ENCODE measurements at regions not wholly inside any gene's neighbourhood (a gene's known extent, or its start where the extent isn't known, plus 50 kb on each side); places are given as distances from the start of the nearest gene placed in this dataset.
"Not testable (repeated sequence)": the region's sequence is repeated elsewhere in the genome, so short reads cannot be mapped to it uniquely, and the experiment has no call there.

DNA sequence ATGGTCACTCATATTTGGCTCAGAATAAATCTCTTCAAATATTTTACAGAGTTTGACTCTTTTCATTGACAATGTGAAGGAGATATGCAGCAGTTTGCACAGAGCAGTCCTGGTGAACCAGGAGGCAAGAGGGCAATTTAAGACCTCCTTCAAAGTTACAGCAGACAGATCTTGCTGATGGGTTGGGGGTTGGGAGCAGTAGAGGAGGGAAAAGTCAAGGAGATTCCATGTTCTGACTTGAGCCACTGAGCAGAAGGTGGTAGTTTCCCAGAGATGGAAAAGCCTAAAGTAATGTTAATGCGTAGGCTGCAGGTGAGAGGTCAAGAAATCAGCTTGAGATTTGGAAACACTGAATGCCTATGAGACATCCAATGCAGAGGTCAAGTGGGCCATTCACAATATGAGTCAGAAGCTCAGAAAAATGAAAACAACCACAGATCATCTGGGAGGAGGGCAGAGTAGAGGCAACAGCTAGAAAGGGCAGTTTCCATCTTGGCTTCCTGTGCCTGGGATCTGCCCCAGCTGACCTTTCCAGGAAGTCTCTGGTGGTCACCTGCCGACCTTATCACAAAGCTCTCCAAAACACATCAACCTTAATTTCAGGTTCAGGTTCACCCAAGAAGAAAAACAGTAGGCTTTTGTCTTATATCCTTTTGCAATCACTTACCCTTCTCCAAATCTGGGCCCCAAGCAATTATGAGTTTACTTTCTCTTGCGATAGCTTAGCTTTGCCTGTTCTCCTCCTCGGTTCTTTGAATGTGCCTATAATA, 197.5 kb upstream of the ARL4C start:
- DNase-seq (ENCODE audit: low spot score): peak; percentile 53

DNA sequence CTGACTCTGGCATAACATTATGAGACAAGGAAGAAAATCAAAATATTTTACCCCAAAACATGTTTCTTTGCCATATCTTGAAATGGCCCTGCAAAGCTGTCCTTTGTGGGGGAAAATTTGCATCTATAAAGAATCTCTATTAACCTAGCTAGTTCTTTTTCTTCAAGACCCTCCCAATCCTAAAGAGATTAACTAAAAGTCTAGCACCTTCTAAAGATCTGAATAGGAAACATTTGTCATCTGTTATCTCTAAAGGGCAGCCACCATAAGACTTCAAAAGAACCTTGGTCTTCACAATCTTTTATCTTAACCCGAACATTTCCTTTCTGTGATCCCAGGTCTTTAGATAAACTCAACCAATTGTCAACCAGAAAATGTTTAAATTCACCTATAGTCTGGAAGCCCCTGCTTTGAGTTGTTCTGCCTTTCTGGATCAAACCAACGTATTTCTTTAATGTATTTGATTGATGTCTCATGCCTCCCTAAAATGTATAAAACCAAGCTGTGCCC, 196.9 kb upstream of the ARL4C start:
- DNase-seq (ENCODE audit: low spot score): not testable (repeated sequence)

DNA sequence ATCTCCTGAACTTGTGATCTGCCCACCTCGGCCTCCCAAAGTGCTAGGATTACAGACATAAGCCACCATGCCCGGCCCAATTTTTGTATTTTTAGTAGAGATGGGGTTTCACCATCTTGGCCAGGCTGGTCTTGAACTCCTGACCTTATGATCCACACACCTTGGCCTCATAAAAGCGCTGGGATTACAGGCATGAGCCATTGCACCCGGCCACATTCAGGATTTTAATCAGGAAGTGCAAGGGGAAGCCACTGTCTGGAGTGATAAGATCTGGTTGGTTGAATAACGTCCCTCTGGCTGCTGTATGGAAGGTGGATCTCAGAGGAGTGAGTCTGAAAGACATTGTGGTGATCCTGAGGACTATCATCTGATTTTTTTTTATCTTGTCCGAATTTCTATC, 196.3 kb upstream of the ARL4C start:
- not testable (repeated sequence) for DNase-seq (ENCODE audit: low spot score)

DNA sequence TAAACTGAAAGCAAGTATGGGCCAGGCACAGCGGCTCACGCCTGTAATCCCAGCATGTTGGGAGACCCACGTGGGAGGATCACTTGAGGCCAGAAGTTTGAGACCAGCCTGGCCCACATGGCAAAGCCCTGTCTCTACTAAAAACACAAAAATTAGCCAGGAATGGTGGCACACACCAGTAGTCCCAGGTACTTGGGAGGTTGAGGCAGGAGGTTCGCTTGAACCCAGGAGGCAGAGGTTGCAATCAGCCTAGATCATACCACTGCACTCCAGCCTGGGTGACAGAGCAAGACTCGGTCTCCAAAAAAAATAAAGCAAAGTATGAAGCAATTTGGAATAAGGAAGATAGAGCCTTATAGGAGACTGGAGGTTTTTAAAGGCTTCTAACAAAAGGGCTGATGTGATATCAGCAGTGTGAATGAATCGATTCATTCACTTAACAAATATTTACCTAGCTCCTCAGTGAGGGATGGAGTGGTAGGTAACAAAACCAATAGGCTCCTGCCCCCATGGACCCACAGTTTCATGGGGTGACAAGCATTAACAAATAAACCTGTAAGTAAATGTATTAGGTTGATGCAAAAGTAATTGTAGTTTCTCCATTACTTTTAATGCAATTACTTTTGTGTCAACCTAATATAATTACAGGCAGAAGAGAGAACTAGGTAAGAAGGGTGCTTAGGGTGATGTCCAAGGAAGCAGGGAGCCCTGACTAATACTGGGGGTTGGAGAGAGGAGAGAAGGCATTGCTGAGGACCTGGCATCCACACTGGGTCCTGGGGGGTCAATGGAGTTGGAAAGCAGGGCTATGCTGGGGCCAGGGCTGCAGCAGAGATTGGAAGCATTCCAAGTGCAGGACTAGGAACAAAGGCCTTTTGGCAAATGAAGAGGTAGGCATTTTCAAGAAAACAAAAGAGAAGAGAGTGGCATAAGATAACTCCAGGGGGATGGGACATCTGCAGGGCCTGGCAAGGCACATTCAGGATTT, 195.4 kb upstream of the ARL4C start:
- DNase-seq (ENCODE audit: low spot score): no peak

DNA sequence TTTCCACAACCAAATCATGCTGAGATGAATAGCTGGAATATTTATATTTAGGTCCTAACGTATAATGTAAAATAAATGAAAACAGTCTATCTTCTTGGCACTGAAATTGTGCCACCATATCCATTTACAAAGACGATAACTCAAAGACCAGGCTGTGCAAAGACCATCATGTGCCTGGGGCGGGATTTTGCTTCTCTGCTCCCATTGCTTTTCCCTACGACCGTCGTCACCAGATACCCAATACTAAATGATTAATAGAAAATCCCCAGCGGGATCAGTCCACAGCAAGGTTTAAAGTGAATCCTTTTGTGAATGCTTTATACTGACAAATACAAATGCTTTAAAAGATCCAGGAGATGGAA, 194.3 kb upstream of the ARL4C start:
- DNase-seq (ENCODE audit: low spot score): no peak

DNA sequence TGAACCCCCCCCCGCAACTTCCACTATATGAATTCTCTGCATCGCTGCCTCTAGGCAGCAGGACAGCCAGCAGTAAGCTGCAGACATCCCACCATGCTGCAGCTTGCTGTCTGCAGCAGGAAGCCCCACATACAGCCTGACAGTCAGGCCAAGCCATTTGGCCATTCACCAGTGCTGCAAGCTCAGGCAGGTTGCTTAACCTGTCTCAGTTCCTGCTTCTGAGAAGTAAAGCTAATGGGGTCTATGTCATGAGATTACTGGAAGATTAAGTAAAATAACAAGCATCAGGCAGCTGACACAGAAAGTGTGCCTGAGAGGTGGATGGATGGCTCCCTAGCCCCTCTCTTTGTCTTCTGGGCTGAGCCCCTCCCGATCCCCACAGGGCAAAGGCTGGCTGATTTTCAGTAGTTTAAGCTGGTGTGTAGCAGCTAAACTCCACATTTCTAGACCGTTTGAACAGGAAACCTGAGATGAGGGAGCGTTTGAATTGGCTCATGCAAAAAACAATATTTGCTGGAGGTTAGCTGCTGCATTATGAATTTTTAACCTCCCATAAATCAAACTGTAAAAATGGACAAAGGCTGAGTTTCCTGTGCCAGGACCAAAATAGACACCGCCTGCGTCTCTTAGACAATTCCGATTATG, 193.8 kb upstream of the ARL4C start:
- no peak for DNase-seq (ENCODE audit: low spot score)

DNA sequence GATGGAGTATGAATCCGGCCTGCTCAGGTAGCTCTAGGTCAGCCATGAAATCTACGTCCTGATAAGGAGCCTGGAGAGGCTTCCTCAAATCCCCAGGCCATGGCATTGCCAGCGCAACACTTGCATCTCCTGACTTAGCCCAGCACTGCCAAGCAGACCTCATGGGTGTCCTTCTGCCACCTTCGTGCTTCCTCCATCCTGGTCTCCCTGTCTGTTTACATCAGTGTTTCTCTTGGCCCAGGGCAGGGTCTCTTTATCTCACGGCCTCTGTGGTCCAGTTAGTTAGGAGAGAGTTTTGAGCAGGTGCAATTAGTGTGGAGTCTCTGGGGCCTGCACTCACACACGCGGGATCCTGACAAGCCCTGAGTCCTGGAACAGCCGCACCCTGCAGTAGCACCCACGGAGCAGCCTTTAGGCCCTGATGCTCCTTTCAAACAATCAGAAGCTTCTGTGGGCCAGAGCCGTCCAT, 193.1 kb upstream of the ARL4C start:
- no peak for DNase-seq (ENCODE audit: low spot score)

DNA sequence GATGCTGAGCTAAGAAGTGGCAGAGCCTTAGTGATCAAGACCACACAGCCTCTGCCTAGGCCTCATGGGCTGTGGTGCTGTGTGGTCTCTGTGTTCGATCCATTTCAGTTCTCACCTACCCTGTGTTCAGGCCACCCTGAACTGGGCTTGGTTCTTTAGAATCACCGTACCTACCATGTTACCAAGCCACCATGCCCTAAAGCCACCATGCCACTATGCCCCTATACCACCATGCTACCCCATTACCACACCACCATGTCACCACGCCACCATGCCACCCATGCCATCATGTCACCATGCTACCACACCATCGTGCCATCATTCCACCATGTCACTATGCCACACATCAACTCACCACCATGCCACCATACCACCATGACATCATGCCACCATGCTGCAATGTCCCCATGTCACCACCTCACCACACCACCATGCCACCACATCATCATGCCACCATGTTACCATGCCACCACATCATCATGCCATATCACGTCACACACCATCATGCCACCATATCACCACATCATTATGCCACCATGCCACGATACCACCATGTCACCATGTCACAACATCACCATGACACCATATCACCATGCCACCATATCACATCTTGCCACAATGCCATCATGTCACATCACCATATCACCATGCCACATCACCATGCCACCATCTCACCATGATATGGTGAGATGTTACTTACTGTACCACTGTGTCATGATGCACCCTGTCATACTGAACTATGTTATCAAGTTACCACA, 191.0 kb upstream of the ARL4C start:
- DNase-seq (ENCODE audit: low spot score): no peak

DNA sequence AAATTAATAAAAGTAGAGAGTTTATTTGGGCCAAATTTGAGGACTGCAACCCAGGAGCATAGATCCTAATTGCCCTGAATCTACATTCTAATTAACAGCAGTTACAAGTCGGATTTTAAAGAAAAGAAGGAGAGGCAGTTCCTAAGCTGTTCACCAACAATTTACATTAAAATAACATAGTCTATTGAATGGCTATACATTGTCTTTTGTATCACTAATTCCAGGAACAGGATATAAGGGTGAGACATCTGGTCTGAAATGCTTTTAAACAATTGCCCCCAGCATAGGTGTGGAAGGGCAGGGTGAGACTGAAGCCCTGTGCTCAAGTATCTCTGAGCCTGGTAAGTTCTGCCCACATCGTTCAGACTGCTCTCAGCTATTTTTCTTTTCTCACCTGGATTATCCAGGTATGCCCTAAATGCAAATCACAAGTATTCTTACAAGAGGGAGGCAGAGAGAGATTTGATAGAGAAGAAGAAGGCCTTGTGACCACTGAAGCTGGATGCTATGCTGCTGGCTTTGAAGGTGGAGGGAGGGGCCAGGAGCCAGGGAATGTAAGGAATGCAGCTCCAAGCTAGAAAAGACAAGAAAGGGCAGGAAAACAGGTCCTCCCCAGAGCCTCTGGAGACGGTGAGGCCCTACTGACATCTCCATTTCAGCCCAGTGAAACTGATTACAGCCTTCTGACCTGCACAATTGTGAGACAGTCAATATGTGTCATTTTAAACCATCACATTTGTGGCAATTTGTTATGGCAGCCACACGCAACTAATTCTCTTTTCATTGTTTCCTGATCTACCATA, 189.4 kb upstream of the ARL4C start:
- DNase-seq (ENCODE audit: low spot score): peak; percentile 68

DNA sequence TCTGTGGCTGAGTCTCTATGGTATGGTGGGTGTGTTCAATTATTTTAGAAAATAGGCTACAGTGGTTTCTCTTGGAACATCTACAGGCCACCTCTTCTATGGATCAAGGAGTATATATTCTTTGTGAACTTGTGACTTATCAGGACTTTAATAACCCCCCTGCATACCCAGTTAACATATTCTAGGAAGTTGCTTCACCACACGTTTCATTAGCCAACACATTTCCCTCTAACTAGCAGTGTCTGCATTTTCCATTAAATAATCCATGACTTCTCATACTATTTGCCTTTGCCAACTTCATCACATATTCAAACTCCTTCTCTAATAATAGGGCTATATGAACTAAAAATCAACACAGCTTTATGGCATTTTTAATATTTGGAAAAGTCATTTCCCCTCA, 187.6 kb upstream of the ARL4C start:
- DNase-seq (ENCODE audit: low spot score): no peak

DNA sequence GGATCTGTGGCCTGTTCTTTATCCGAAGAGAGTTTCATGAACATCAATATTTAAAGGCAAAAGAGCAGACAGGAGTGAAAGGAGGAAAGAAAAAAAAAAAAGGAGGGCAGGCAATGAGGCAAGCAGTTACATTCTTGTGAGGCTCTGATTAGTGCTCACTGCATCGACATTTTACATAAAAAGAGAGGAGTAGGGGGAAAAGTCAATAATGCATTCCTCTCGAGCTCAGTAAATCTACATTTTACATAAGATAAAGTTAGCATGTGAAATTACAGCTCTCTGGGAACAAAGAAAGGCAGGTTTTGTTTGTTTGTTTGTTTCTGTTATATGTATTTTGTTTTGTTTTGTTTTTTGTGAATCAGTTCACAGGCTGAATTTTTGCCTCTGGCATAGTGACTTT, 187.1 kb upstream of the ARL4C start:
- no peak for DNase-seq (ENCODE audit: low spot score)

DNA sequence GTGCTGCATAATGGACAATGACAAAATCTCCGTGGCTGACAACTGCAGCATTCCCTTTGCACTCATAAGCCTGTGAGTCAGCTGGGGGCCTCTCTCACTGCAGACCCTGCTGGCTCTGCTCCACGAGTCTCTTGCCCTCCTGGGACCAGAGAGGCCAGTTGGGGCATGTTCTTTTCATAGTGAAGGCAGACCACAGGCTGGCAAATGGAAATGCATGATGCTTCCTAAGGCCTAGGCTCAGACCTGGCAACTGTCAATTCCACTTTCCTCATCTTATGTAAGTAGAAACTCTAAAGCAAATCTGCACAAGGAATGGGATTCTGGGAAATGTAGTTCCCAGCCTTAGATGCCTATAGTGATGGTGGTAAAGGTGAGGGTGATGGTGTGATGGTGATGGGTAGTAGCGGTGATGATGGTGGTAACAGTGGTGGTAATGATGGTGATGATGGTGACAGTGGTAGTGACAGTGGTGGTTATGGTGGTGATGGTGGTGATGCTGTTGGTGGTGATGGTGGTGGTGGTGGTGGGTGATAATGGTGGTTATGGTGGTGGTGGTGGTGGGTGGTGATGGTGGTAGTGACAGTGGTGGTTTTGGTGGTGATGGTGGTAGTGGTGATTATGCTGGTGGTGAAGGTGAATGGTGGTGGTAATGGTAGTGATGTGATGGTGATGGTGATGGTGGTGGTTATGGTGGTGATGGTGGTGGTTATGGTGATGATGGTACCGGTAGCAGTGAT, 185.8 kb upstream of the ARL4C start:
- DNase-seq (ENCODE audit: low spot score): peak; percentile 71

DNA sequence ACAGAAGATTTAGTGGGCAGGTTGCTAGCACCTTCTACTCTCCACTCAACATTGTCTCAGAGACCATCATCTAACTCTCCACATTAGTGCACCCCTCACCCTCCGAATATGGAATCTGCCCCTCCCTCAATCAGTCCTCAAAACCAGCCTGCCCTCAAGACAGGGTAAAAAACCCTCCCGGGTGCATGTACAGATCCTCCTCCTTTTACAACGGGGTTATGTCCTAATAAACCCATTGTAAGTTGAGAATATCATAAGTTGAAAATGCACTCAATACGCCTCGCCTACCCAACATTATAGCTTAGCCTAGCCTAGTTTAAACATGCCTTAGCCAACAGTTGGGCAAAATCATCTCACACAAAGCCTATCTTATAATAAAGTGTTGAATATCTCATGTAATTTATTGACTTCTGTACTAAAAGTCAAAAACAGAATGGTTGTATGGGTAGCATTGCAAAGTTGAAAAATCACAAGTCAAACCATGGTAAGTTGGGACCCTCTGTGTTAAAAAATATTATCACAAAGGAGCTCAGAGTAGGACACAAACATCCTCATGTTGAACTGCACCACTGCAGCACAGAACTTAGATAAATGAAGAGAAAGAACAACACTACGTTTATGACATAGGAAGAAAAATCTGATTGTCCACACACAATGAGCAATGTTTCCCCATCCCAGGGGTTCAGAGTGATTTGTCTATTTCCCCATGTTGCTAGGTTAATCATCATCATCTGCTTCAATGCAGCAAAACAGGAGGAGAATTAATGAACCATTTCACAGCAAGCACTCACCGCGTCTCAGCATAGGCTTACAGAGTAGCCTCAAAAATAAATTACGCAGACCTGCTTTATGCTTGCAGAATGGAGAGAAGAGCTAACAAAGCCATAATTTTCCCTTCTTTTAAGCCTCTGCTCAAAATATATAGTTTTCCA, 184.1 kb upstream of the ARL4C start:
- DNase-seq (ENCODE audit: low spot score): peak; percentile 90

DNA sequence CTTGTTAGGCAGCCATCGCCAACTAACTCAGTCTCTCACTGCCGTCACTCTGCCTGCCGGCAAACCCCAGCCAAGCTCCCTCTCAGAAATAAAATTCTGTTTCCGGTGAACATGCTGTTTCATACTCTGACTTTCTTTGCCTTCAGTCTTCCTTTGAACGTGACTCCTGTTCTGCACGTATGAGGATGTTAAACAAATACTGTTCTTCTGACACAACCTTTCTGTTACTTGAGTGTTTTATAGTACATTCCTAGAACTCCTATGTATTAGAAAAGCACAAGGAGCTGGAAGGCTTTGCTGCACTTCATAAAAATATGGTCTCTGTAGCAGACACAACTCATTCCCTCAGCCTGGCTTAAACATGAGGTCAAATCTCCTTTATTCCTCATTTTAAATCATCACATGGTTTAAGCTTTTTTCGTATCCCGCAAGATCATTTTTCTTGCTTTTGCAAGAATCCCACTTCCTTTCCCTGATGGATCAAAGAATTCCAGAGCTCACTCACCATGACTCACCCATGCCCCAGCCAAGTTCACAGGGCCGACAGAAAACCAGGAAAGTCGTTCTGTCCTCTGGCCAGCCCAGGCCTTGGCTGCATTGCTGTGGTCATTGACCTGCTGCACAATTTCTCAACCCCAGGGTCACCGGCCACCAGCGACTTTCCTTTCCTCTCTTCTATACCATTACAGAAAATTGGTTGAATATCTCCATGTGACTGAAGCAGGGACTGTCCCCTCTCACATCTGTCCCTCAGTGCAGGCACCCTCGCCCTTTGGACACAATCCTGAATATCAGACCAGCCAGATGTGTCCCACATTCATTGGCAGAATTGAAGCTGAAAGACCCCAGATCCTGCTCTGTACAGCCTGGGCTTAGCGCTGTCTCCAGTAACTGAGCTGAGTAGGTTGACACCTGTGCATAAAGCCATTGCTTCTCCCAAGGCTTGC, 183.1 kb upstream of the ARL4C start:
- DNase-seq (ENCODE audit: low spot score): peak; percentile 94

DNA sequence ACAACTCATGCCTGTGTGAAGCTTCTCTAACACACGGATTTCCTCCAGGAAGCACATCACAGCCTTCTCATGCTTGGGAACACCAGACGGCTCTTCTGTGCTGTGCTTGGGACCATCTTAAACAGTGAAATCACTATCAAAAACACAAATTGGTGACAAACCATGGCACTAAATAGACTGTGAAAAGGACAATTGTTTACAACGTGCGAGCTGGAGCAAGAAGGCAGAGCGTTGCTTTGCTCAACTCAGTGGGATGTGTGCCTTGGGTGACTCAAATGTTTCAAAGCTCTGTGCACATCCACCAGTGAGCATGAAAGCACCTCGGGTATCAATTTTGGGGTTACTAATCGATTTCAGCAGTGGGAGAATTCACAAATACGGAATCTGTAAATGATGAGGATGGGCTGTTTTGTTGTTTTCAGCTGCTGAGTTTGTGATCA, 182.4 kb upstream of the ARL4C start:
- no peak for DNase-seq (ENCODE audit: low spot score)

DNA sequence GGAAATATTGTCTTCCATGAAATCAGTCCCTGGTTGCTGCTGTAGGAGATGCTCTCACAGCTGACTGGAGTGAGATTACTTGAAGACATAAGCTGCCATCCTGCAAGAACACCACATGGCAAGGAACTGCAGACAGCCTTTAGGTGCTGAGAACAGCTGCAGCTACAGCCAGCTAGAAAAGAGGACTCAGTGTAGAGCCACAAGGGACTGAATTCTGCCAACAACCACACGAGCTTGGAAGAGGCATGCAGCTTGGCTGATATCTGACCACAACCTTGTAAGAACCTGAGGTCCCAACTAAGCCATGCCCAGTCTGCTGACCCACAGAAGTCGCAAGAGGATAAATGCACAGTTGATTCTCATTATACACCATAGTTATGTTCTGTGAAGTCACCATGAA, 181.8 kb upstream of the ARL4C start:
- no peak for DNase-seq (ENCODE audit: low spot score)

DNA sequence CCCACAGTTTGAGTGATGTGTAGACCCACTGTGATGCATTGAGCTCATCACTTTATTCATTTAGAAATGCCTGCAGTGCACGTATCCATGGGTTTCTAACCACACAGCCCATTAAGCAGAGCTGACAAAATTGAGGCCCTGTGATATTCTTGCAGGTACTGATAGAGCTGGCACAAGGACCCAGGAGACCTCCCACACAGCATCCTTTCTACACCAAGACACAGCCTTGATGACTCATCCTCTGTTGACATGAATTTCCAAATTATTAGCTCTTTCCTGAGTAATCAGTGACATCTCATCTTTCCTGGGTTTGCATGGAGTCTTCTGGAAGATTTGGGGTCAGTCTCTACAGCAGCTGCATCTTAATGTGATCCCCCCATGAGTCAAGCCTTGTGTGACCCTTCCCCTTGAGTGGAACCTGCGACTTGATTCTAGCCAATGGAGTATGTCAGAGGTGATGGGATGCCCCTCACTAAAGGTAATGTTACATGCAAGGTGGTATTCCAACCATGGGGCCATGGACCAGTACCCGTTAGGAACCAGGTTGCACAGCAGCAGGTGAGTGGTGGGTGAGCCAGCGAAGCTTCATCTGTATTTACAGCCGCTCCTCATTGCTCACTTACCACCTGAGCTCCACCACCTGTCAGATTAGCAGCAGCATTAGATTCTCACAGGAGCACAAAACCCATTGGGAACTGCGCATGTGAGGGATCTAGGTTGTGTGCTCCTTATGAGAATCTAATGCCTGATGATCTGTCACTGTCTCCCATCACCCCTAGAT, 181.1 kb upstream of the ARL4C start:
- peak; percentile 74 for DNase-seq (ENCODE audit: low spot score)

All from kidney tubule cell (primary cell).